GM18861 (cell line): ENCODE measurements at regions not wholly inside any gene's neighbourhood (a gene's known extent, or its start where the extent isn't known, plus 50 kb on each side); places are given as distances from the start of the nearest gene placed in this dataset.
"Not testable (repeated sequence)": the region's sequence is repeated elsewhere in the genome, so short reads cannot be mapped to it uniquely, and the experiment has no call there.

Source experiments
- ATAC-seq: cut with Tn5 transposase; IDR thresholded peaks from one replicate; pipeline ENCODE4 v1.9.1; 2021; ENCODE audit not compliant: unreplicated experiment

- ATAC-seq, result no peak
Observed at GRCh38 chr13:109336730-109337129, 449.7 kb downstream of the IRS2 start.

GRCh38 chr13:109333893-109334651 is 452.3 kb downstream of the IRS2 start:
- ATAC-seq, result no peak

DNA sequence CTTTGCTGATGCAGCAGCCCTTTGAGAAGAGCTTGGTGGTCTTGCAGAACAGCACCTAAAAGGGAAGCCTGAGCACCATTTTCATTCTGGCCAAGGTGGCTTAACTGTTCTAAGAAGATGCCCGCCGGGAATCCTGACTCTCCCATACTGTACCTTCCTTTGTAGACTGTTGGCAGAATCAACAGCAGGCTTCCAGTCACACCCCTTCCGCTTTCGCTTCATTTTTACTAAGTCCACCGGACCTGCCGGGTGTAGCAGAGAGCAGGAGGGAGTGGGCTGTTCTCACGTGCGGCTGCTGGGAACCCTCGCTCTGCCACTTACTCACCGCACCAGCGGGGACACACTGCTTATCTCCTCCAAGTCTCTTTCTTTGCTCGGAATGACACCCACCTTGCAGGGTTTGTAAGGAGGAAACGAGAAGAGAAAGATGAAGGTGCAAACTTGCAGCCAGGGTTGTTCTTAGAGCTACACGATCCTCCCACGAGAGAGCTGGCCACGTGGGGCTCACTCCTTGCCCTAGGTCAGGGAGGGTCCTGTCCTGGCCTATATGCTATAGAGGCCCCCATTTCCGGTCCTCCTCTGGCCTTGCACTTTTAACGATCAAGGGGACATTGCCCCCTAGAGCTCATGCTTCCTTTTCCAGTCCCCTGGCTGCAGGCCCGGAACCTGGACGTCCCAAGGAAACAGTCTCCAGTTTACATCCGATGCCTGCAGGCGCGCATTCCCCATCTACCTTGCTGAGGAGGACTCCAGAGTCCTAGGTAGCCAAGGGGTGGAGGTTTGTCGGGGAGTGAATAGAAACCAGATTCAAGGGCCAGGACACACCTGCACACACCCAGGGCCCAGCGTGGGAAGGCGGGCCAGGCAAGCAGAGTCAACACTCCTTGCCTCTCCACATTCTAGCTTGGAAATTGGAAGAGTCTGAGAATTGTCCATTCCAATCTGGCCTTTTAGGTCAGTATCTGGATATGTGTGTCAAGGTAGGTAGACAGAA is 453.6 kb downstream of the IRS2 start:
- no peak for ATAC-seq

DNA sequence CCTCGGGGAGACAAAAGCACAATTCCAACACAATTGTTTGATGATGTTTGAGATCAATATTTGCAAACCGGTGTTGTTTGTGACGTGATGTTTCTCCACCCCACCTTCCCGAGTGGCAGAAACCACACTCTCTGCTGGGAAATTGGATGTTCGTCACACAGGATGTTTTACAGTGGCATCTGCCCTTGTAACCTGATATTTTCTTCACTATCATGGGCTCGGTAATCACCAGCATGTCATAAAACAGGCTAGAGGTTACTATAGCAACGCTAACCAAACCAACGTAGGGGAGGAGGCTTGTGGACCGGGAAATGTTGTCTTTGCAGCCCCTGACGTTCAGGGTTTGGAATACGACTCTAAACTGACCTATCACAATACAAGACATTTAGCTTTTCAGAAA is 454.5 kb downstream of the IRS2 start:
- no peak for ATAC-seq

DNA sequence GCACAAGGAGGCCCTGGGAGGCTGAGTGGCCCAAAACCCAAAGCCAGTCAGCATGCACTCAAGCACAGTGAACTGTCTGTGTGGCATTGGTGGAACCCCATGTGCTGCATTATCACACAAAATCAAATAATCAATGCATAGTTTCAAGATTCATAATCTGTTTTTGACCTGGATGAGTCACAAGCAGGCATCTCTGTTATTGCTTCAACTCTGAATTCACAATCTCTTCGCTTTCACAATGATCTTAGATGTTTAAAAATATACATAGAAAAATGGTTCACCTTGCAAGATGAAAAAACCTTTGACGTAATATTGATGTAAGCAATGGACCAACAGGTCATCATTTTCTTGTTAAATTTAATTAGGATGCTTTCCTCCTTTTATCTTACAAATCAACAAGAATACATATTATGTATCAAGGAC is 455.4 kb downstream of the IRS2 start:
- no peak for ATAC-seq

GRCh38 chr13:109330123-109330522 is 456.3 kb downstream of the IRS2 start:
- no peak for ATAC-seq

- ATAC-seq, result no peak
Observed at GRCh38 chr13:109329175-109329574, 457.2 kb downstream of the IRS2 start.

DNA sequence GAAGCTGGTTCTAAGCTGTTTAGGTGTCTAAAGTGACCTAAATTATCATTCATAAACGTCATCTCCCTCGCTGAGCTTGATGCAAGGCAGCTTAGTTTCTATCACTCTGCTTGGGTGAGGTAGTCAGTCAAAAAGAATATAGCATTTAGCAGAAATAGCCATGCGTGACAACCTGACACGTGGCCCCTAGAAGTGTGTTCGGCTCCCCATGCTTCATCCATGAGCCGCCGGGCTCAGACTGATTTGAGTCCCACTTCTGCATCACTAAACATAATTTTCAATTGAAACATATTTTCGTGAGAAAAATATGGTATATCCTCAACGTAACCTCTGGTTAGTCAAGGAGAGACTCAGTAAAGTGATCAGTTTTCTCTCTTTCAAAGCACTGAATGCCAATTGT is 459.8 kb downstream of the IRS2 start:
- ATAC-seq, result no peak

DNA sequence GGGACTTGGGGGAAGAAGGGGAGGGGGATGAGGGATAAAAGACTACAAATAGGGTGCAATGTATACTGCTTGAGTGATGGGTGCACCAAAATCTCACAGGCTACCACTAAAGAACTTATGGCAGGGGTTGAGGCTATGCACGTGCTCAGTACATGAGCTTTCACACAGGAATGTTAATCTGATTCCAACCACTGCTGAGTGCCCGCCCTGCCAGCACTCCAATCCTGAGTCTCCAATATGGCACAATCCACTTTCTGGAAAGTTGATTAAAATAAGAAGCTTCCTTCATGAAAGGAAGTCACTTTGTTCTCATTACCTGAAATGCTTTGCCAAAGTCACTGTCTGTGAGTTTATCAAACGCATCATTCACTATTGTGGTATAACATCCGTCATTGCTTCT is 463.0 kb downstream of the IRS2 start:
- no peak for ATAC-seq

GRCh38 chr13:109318945-109319590 is 467.3 kb downstream of the IRS2 start:
- no peak for ATAC-seq

- no peak for ATAC-seq
Observed at GRCh38 chr13:109315481-109315880, 470.9 kb downstream of the IRS2 start.

DNA sequence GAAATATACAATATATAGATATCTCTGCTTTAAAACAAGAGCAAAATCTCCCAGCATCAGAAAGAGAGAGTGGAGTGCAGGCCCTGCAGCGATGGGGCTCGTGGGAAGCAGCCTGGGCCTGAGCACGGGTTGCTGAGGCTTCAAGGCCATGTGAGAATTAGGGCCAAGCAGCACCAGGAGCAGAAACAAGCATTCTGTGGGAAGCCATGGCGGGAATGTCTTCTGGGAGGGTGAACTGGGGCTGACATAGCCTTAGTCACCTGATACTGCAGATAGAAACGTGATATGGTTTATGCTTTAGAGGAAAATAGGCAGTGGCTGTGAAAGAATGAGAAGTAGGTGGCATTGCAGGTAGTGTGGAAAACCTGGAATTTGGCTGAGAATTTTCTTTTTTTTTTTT is 472.3 kb downstream of the IRS2 start:
- ATAC-seq, result no peak

- ATAC-seq, result no peak
Observed at GRCh38 chr13:109312399-109312798, 474.0 kb downstream of the IRS2 start.

DNA sequence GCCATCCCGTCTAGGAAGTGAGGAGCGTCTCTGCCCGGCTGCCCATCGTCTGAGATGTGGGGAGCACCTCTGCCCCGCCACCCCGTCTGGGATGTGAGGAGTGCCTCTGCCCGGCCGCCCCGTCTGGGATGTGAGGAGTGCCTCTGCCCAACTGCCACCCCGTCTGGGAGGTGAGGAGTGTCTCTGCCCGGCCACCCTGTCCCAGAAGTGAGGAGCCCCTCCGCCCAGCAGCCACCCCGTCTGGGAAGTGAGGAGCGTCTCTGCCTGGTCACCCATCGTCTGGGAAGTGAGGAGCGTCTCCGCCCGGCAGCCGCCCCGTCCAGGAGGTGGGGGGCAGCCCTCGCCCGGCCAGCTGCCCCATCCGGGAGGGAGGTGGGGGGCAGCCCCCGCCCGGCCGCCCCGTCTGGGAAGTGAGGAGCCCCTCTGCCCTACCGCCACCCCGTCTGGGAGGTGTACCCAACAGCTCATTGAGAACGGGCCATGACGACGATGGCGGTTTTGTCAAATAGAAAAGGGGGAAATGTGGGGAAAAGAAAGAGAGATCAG is 474.9 kb downstream of the IRS2 start:
- ATAC-seq, result not testable (repeated sequence)

DNA sequence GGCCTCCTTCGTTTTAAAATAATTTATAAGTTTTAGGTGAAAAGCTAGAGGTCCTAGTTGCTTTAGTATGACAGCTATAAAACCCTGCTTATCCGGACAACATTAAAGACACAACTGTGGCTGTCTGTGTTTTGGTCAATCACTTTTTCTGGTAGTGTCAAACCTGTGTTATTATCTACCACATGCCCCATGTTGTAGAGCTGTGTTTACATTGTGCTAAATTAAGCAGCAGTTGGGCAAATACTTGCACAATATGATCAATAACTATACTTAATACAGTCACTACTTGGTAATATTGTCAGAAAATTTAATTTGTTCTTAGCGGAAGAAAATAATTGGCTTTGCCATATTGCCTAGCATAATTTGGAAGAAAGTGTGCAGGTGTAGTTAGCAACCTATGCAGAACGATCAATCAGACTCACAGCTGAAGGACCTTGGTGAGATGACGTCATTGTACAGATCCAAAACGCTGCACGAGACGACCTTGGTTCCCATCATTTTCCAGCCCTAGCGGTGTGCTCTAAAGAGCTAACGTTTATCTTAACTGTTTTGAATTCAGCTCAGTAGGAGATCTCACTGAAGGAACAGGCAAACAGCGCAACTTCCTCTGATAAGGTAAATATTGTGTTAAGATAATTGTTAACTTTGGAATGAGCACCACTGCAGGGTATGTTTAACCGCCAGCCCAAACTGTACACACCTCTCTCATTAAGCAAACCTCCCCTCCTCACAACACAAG is 476.6 kb downstream of the IRS2 start:
- no peak for ATAC-seq

DNA sequence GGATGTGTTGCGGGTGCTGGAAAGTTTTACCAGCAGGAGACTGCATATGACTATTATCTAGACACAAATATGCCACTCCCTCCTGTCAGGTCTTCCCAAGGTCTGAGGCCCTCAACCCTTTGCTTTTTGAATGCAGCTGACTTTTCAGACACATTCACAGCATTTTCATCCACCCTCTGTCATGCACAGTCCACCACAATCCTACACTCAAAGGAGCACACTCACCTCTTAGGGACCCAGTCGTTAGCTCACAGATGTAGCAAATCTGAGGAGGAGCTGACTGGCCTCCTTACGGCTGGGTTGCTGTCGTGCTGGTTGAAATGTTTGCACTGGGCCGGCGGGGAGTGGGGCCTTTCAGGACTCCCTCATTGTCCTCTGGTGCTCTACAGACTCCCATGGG is 479.4 kb downstream of the IRS2 start:
- no peak for ATAC-seq

DNA sequence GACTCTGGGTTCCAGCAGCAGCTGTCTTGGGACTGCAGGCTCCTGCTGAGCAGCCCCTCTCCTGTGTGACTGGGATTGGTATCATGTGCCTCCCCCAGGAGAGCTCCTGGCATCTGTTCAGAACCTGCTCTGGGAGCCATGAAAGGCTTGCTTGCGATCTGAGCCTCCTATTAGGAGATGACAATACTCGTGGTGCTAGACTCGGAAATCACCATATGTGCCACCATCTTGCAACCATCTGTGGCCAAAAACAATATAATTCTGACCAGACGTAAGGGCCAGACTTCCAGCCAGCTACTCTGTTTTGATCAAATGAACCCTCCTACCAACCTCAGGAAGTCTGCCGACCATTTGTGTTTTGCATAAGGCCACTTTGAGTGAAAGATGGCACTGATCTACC is 484.7 kb downstream of the IRS2 start:
- no peak for ATAC-seq

- ATAC-seq, result no peak
Observed at GRCh38 chr13:109301276-109301675, 485.1 kb downstream of the IRS2 start.

DNA sequence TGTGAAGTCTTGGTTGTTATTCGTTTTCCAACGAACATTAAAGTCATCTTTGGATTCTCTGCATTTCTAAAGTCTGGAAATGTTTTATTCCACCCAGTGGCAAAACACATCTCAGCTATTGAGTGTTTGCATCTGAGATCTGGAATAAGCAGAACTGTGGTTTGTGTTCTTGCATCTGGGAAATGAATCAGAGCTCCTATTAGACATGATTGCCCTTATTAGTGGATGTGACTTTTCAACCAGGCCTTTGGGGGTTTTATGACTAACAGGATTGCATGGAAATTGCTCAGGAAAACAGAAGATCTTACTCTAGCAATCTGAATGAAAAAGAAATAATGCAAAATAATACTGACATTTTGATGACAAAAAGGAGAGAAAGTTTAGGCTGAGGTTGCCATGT is 488.8 kb downstream of the IRS2 start:
- ATAC-seq, result no peak

DNA sequence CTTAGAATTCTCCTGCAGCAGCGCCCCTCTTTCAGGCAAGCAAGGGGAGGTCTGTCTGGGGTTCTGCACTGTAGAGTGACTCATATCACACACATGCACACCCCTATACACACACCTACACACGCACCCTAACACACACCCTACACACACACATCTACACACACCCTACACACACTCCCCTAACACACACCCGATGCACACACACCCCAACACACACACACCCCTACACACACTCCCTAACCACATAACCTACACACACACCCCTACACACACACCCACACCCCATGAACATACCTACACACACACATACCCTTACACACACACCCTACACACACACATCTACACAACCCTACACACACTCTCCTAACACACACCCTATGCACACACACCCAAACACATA is 493.2 kb downstream of the IRS2 start:
- no peak for ATAC-seq
